B cell (primary cell): ENCODE measurements at regions not wholly inside any gene's neighbourhood (a gene's known extent, or its start where the extent isn't known, plus 50 kb on each side); places are given as distances from the start of the nearest gene placed in this dataset.

Experiments
- CTCF ChIP-seq: fragments of 200-600 bp; IDR thresholded peaks from one replicate; pipeline ENCODE4 v1.8.0; 2022; ENCODE audit warnings: antibody characterized with exemption, mild to moderate bottlenecking
- EZH2 ChIP-seq: IDR thresholded peaks from 2 replicates; pipeline ENCODE4 v1.6.1; 2012; ENCODE audit warnings: borderline replicate concordance, low read depth, mild to moderate bottlenecking, moderate library complexity, low read length; ENCODE audit not compliant: insufficient read depth, poor library complexity, severe bottlenecking

GRCh38 chr6:23045280-23045679 is 475.9 kb downstream of the HDGFL1 start:
- no peak for TF ChIP-seq EZH2
- no peak for TF ChIP-seq CTCF
